Left cardiac atrium (tissue), 4 donors: ENCODE measurements at regions not wholly inside any gene's neighbourhood (a gene's known extent, or its start where the extent isn't known, plus 50 kb on each side); places are given as distances from the start of the nearest gene placed in this dataset.
A peak's percentile ranks its signal among the peaks of the same experiment; 100 is the strongest.

ENCODE experiments used
- ATAC-seq, 2 donors: fragments of 200-7000 bp; cut with Tn5 transposase; one replicate each; pipeline ENCODE4 v1.9.1; 2020; ENCODE audit warnings: mild to moderate bottlenecking in 2 of 2, moderate library complexity in 2 of 2
- DNase-seq: peaks from one replicate; pipeline ENCODE4 v3.0.0-alpha.2; 2020
- intact Hi-C, 2 donors: fragments of 100-400 bp; cut with DNase I; formaldehyde crosslinking; loops; one replicate each; pipeline versions ENCODE4 v1.14.1 to v1.15.1; 2022 to 2023
- donor health status: DM: no; HTN: yes; CAD: no.
- donor health status: DM: no; HTN: yes; CAD: no; lungs with severe emphysema.
- donor health status: DM: yes; HTN: yes; CAD: no.
- donor health status: Dilated cardiomyopathy.

DNA sequence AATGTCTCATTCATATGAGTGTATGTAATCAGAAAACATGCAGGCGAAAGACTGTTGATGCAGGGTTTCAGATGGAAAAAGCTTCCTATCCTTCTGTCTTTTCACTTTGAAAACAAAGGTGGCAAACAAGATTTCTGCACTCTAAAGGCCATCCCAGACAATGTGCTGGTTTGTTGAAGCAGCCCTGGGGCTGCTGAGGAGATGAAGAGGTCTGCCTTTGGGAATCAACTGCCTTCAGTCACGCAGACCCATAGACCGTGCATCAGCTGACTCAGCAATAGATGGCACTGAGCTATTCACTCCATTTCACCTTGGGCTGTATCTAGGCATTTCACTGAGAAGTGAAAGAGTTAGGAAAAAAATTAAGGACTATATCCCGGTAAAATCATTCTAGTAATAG lies 60.5 kb upstream of the C5orf46 start:
- ATAC-seq (no peak), DNase-seq (no peak)
- intact Hi-C loops, result loop anchor here in 1 of 2 donors (10.0 kb wide), 1 partner anchor 148 kb away; no protein-coding TSS in a partner anchor

DNA sequence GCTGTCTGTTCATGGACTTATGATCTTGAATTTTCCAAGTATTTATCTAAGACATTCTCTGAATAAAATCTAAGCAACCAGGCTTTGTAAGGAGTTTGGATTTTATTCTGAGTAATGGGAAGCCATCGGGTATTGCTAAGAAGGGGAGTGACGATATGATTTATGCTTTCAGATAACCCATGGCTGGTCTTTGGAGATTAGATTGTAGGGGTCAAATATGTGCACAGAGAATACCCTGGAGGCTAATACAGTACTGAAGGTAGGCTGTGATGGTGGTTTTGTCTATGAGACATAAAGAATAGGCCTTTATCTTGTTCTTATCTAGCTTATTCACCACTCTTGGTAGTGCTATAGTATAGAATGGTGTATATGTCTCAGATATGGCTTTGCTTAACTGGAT lies 60.0 kb upstream of the C5orf46 start:
- intact Hi-C loops, result loop anchor here in 1 of 2 donors (10.0 kb wide), 1 partner anchor 148 kb away; no protein-coding TSS in a partner anchor
- ATAC-seq (no peak), DNase-seq (no peak)

DNA sequence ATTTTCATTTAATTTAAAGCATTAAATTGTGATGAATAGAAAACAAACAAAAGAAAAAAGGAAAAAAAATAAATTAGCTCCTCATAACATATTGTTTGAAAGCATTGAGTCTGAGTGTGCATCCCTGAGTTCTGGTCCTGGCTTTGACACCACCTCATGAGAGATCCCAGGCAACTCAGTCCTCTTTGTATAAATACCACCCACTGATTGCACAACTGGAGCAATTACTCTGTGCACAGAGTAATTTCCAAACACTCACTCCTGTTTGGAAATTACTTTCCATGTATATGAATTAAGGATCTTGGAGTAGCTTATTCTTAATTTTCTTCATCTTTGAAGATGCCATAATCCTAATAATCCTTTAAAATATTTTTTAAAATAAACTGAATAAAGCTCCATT lies 59.4 kb upstream of the C5orf46 start:
- intact Hi-C loops, result loop anchor here in 1 of 2 donors (10.0 kb wide), 1 partner anchor 149 kb away; no protein-coding TSS in a partner anchor
- DNase-seq (no peak), ATAC-seq (no peak)

DNA sequence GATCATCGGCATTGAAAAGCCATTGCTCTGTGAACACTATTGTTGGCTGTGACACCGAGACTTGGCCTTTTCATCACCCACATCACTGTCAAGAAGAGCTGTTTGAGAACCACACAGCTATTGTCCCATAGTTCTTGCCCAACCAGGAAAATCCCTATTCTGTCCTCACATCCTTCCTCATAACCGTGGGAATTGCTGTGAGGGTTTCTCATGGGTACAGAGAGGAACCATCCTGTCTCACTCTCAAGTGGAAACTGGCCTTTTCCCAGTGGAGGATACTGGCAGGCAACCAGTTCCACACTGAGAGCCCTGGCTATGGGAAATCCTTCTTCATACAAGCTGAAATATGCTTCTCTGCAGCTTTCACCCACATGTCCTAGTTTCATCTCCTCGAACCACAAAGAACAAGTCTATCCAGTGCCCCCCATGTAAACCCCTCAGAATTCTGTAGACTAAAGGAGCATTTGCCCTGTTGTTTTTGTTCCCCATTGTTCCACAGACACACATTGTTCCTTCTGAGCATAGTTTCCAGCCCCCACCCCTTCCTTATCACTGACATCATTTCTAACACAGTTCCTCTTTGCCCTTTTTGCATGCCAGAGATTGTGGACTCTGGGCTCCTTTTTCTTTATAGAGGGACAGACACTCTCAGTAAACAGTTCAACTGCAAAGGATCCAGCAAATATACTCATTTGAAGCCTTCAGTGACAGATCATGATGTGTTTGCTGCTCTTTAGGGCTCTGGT lies 57.8 kb upstream of the C5orf46 start:
- peak; percentile 67 to 81 for ATAC-seq
- intact Hi-C loops, result loop anchor here in 1 of 2 donors (10.0 kb wide), 1 partner anchor 151 kb away; no protein-coding TSS in a partner anchor
- peak; percentile 47 for DNase-seq

DNA sequence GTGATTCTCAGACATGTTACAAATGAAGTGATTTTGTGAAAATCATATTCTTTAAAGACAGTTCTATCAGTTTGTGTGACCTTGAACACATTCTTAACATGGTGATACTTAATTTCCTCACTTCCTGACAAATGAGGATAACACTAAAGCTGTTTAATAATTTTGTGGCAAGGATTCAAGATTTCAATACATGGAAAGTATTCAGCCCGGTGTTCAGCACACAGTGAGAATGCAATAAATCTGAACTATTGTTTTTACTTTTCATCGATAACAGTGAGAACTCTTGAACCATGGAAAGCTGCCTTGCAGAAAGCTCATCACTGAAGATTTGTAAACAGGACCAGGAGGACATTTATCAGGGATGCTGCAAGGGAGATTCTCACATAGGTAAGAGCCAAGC lies 57.1 kb upstream of the C5orf46 start:
- intact Hi-C loops, result loop anchor here in 1 of 2 donors (10.0 kb wide), 1 partner anchor 151 kb away; no protein-coding TSS in a partner anchor
- DNase-seq (no peak), ATAC-seq (no peak)

DNA sequence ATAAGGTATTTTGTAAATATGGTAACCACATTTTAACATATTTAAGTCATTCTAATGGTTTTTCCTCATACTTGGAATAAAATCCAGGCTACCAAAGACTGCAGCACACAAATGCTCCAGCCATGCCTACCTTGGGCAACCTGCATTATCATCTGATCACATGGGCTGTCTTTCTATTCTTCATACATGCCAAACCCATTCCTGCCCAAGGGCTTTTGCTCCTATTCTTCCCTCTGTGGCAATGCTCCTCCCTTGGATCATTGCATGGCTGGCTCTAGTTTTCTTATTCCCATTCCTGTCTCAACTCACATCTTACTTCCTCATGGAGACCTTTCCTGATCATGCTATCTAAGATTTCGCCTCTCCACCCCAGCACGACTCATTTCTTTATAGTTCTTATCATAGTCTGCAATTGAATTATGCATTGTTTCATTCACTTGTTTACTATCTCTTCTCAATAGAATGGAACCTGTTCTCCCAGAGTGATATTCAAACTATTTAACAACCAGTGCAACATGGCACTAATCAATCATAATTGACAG lies 54.9 kb upstream of the C5orf46 start:
- ATAC-seq, result no peak
- no peak for DNase-seq
- intact Hi-C loops, result loop anchor here in 1 of 2 donors (10.0 kb wide), 1 partner anchor 154 kb away; no protein-coding TSS in a partner anchor

DNA sequence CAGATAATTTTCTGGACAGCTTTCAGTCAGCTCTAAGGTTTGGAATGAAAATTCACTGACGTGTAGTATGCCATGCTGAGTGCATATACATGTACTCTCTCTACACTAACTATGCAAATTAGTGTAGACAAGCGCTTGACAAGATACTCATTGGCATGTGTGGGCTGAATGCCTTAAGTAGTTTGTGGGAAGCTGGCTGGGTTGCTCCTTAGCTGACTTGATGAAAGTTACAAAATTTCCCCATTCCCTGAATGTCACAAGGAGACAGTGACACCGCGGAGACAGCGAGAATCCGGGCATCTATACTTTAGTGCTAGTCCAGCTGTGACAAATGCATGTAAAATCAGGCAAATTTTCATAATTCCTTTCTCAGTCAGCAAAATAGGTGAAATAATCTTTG lies 51.6 kb upstream of the C5orf46 start:
- intact Hi-C loops, result no loop called here
- DNase-seq, result no peak
- ATAC-seq, result no peak

DNA sequence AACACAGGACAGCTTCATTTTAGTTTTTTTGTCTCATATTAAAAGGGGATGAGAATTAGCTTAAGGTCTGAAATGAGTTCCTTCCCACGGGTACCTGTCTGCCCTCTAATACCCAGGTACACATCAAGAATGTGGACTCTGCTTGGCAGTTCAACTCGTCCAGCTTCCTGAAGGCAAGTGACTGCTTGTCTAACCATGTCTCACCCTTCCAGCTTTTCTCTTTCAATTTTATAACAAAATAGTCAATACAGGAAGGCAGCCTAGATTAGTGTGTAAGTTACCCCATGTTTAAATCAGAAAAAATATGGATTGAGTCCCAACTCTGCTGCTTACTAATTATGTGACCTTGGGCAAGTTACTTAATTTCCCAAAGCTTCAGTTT lies 50.5 kb upstream of the C5orf46 start:
- ATAC-seq, result no peak
- no peak for DNase-seq
- intact Hi-C loops, result no loop called here

DNA sequence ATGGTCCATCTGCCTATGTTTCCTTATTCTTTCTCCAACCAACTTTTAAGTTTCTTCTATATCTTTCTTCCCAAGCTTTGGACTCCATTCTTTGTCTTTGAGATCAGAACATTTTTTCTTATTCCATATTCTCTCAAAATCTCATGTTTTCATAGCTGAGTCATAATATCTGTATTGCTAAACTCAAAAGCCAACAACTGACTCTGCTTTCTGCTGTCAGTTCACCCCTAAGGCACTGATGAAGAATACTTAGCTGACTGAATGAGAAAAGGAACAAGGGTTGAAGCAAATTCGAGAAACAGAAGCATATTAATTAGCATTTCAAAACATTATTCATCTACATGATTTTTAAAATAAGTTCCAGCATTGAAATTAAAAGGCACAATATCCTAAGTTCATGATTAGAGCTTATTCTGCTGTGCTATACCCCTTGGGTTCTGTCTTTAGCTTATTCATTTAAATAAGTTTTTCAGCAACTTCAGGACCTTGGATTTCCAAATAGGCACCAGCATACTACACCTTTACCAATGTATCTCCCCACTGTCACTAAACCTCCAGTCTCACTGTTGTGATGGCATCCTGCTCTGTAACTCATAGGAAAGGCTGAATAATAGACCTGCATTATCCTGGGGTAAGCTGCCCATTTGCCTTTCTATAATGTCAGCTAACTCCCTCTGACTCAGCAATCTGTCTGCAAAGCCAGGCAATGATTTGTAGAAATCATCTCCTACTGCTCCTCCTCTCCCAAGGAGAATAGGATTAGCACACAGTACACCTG lies 49.9 kb upstream of the C5orf46 start:
- DNase-seq (no peak), ATAC-seq (no peak)
- intact Hi-C loops, result no loop called here
